WERI-Rb-1 (cell line): ENCODE measurements at regions not wholly inside any gene's neighbourhood (a gene's known extent, or its start where the extent isn't known, plus 50 kb on each side); places are given as distances from the start of the nearest gene placed in this dataset.

ENCODE experiments used
- DNase-seq: peaks from one replicate; pipeline ENCODE4 v3.0.0-alpha.2; 2020
- H3K27ac ChIP-seq: fragments of 250-450 bp; sonication (Bioruptor Pico); 2 replicates; pipeline ENCODE4 v1.5.1; 2020; ENCODE audit warnings: mild to moderate bottlenecking, moderate library complexity
- H3K27me3 ChIP-seq: fragments of 250-450 bp; sonication (Bioruptor Pico); 2 replicates; pipeline ENCODE4 v1.5.1; 2021; ENCODE audit warnings: mild to moderate bottlenecking, low read depth, moderate library complexity; ENCODE audit not compliant: insufficient read depth, severe bottlenecking
- H3K36me3 ChIP-seq: fragments of 250-450 bp; sonication (Bioruptor Pico); 2 replicates; pipeline ENCODE4 v1.5.1; 2020; ENCODE audit warnings: mild to moderate bottlenecking, moderate library complexity
- H3K4me3 ChIP-seq: 2 replicates; pipeline ENCODE4 v1.5.1; 2011; ENCODE audit warnings: low read depth, mild to moderate bottlenecking, control low read depth, low read length
- H3K9me3 ChIP-seq: fragments of 250-450 bp; sonication (Bioruptor Pico); 2 replicates; pipeline ENCODE4 v1.5.1; 2021; ENCODE audit warnings: mild to moderate bottlenecking, moderate library complexity; ENCODE audit not compliant: severe bottlenecking
- TF ChIP-seq, protein P1 (sequence below): IDR thresholded peaks from 2 replicates; pipeline ENCODE4 v1.5.1; 2011; ENCODE audit warnings: low read depth, mild to moderate bottlenecking, control low read depth, inconsistent platforms, low read length

- no peak overlapping the region for H3K4me3 ChIP-seq
- TF ChIP-seq, protein P1, sequence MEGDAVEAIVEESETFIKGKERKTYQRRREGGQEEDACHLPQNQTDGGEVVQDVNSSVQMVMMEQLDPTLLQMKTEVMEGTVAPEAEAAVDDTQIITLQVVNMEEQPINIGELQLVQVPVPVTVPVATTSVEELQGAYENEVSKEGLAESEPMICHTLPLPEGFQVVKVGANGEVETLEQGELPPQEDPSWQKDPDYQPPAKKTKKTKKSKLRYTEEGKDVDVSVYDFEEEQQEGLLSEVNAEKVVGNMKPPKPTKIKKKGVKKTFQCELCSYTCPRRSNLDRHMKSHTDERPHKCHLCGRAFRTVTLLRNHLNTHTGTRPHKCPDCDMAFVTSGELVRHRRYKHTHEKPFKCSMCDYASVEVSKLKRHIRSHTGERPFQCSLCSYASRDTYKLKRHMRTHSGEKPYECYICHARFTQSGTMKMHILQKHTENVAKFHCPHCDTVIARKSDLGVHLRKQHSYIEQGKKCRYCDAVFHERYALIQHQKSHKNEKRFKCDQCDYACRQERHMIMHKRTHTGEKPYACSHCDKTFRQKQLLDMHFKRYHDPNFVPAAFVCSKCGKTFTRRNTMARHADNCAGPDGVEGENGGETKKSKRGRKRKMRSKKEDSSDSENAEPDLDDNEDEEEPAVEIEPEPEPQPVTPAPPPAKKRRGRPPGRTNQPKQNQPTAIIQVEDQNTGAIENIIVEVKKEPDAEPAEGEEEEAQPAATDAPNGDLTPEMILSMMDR: no peak
- H3K27me3 ChIP-seq: no peaks in the 10 kb centered on the region
- H3K9me3 ChIP-seq: no peaks in the 10 kb centered on the region
- no peak overlapping the region for H3K27ac ChIP-seq
- DNase-seq: no peak
- H3K36me3 ChIP-seq: no peaks in the 10 kb centered on the region
Measured at GRCh38 chr5:74303578-74303977, 336.9 kb downstream of the ENC1 start.

- Histone ChIP-seq H3K36me3 (no peaks in the 10 kb centered on the region), H3K4me3 (no peak overlapping the region), H3K27ac (no peak overlapping the region), H3K9me3 (no peaks in the 10 kb centered on the region), H3K27me3 (no peaks in the 10 kb centered on the region)
- DNase-seq: no peak
- TF ChIP-seq, protein P1: no peak
Measured at GRCh38 chr5:74301576-74301975, 339.0 kb downstream of the ENC1 start.

GRCh38 chr5:74300808-74301389, 339.6 kb downstream of the ENC1 start:
- TF ChIP-seq, protein P1: no peak
- H3K36me3 ChIP-seq: no peaks in the 10 kb centered on the region
- H3K9me3 ChIP-seq: no peaks in the 10 kb centered on the region
- no peak for DNase-seq
- no peaks in the 10 kb centered on the region for H3K27me3 ChIP-seq
- H3K4me3 ChIP-seq: no peak overlapping the region
- H3K27ac ChIP-seq: no peak overlapping the region

- TF ChIP-seq, protein P1: no peak
Measured at GRCh38 chr5:74299833-74300232, 340.7 kb downstream of the ENC1 start.

GRCh38 chr5:74296685-74297408, 343.7 kb downstream of the ENC1 start:
- Histone ChIP-seq H3K9me3 (no peaks in the 10 kb centered on the region), H3K36me3 (no peaks in the 10 kb centered on the region), H3K27me3 (no peaks in the 10 kb centered on the region), H3K4me3 (no peak overlapping the region), H3K27ac (no peak overlapping the region)
- TF ChIP-seq, protein P1: no peak
- no peak for DNase-seq

More at GRCh38 chr5:74299833-74300232, 340.7 kb downstream of the ENC1 start:
- no peak overlapping the region for H3K4me3 ChIP-seq
- no peaks in the 10 kb centered on the region for H3K27me3 ChIP-seq
- DNase-seq: no peak
- H3K27ac ChIP-seq: peak overlapping the region; percentile 60
- no peaks in the 10 kb centered on the region for H3K9me3 ChIP-seq
- no peaks in the 10 kb centered on the region for H3K36me3 ChIP-seq

DNA sequence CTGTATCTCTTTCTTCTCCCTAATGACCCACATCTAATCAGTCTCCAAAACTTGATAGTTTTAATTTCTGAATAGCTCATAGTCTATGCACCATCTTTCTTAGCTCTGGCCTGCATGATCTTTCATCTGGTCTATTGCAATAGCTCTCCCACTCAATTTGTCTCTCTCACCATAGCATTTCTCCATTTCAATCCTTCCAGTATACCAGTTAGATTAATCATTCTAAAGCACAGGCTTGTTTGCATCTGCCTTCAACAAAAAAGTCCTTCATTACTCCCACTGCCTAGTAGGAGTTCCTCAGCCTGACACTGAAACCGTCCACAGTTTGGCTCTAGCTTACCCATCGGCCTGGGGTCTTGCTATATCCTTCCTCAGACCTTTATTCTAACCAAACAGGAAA, 344.9 kb downstream of the ENC1 start:
- Histone ChIP-seq H3K36me3 (no peaks in the 10 kb centered on the region), H3K27me3 (no peaks in the 10 kb centered on the region), H3K4me3 (no peak overlapping the region), H3K27ac (no peak overlapping the region), H3K9me3 (no peaks in the 10 kb centered on the region)
- no peak for DNase-seq
- TF ChIP-seq, protein P1: no peak
